GM12878 (cell line): ENCODE measurements at regions not wholly inside any gene's neighbourhood (a gene's known extent, or its start where the extent isn't known, plus 50 kb on each side); places are given as distances from the start of the nearest gene placed in this dataset.

Experiments
- ATAC-seq: fragments of 200-7000 bp; cut with Tn5 transposase; 3 replicates; pipeline ENCODE4 v1.9.1; 2020; ENCODE audit warnings: mild to moderate bottlenecking, moderate library complexity
- BruUV-seq: library from RNA; stranded (reverse); fragments of 400-500 nt; replicated peaks from 2 replicates; lab custom pipeline; 2021; lab: Mats Ljungman, UMichigan
- CTCF ChIA-PET: fragments of 300-600 bp; sonication (Branson Sonifier 250); formaldehyde crosslinking; extraction: SDS; loops from one replicate; lab custom pipeline; 2021; ENCODE audit warnings: inconsistent platforms; lab: Yijun Ruan, JAX
- POLR2A ChIA-PET: fragments of 350-600 bp; formaldehyde crosslinking; extraction: SDS; loops from one replicate; lab custom pipeline; 2021; ENCODE audit warnings: inconsistent platforms; lab: Charles Lee
- RAD21 ChIA-PET: fragments of 300-600 bp; sonication (Branson Sonifier 250); formaldehyde crosslinking; loops from one replicate; lab custom pipeline; 2023; ENCODE audit warnings: antibody characterized with exemption; ENCODE audit not compliant: unreplicated experiment; lab: Charles Lee
- SMC1A ChIA-PET: fragments of 300-600 bp; sonication (Branson Sonifier 250); formaldehyde crosslinking; loops from one replicate; lab custom pipeline; 2023; ENCODE audit not compliant: unreplicated experiment, uncharacterized antibody; lab: Charles Lee
- DNase-seq: peaks from one replicate; pipeline ENCODE4 v3.0.0-alpha.2; 2011; ENCODE audit warnings: low read depth, low spot score
- FAIRE-seq: peaks from 3 replicates; lab custom pipeline; 2011; peaks lifted over from hg19 to GRCh38; lab: Jason Lieb, UNC
- H2AFZ ChIP-seq: 2 replicates; pipeline ENCODE4 v1.6.0; 2011; ENCODE audit warnings: low read depth, low read length, control low read depth; ENCODE audit not compliant: control insufficient read depth
- H3K27ac ChIP-seq: 2 replicates; pipeline ENCODE4 v1.5.1; 2011; ENCODE audit warnings: control low read depth; ENCODE audit not compliant: control insufficient read depth, insufficient read depth
- H3K27me3 ChIP-seq, 2 experiments: replicated peaks in 1 of 2; 2 replicates each; pipeline versions ENCODE4 v1.6.0 to v1.6.1; 2011; ENCODE audit warnings: low read length in 1 of 2; ENCODE audit not compliant: control insufficient read depth in 2 of 2, insufficient read depth in 2 of 2
- H3K36me3 ChIP-seq, 2 experiments: 2 replicates each; pipeline ENCODE4 v1.5.1; 2011; ENCODE audit warnings: low read length in 1 of 2; ENCODE audit not compliant: control insufficient read depth in 2 of 2, insufficient read depth in 2 of 2
- H3K4me1 ChIP-seq: 2 replicates; pipeline ENCODE4 v1.6.1; 2011; ENCODE audit warnings: mild to moderate bottlenecking, low read length, moderate library complexity, mixed read lengths; ENCODE audit not compliant: control insufficient read depth, insufficient read depth
- H3K4me2 ChIP-seq: 2 replicates; pipeline ENCODE4 v1.6.0; 2011; ENCODE audit warnings: control low read depth; ENCODE audit not compliant: control insufficient read depth, insufficient read depth
- H3K4me3 ChIP-seq: fragments of 200-600 bp; sonication (generic); 2 replicates; pipeline ENCODE4 v1.5.1; 2016
- H3K79me2 ChIP-seq: 2 replicates; pipeline ENCODE4 v1.6.0; 2011; ENCODE audit warnings: low read length; ENCODE audit not compliant: control insufficient read depth, insufficient read depth
- H3K9ac ChIP-seq: 2 replicates; pipeline ENCODE4 v1.8.0; 2011; ENCODE audit warnings: low read length, control low read depth, mixed read lengths; ENCODE audit not compliant: control insufficient read depth, insufficient read depth
- H3K9me3 ChIP-seq: replicated peaks from 3 replicates; pipeline ENCODE4 v1.5.1; 2011; ENCODE audit warnings: mild to moderate bottlenecking, low read length; ENCODE audit not compliant: control insufficient read depth, insufficient read depth
- H4K20me1 ChIP-seq: 2 replicates; pipeline ENCODE4 v1.6.0; 2011; ENCODE audit not compliant: control insufficient read depth, insufficient read depth
- CHD2 ChIP-seq: IDR thresholded peaks from 2 replicates; pipeline ENCODE4 v1.6.1; 2011; ENCODE audit warnings: low read depth, low read length, improper control_type of control experiment, borderline replicate concordance
- HDAC2 ChIP-seq: fragments of 200-600 bp; sonication (generic); IDR thresholded peaks from 2 replicates; pipeline ENCODE4 v1.6.1; 2017
- JUND ChIP-seq: IDR thresholded peaks from 2 replicates; pipeline ENCODE4 v1.6.1; 2012; ENCODE audit warnings: low read depth, mild to moderate bottlenecking, low read length, improper control_type of control experiment, moderate library complexity
- PML ChIP-seq: IDR thresholded peaks from 2 replicates; pipeline ENCODE4 v1.6.1; 2012; ENCODE audit warnings: low read length, inconsistent platforms
- RBBP5 ChIP-seq: fragments of 200-600 bp; sonication (generic); conservative IDR thresholded peaks from 2 replicates; pipeline ENCODE4 v1.6.1; 2016
- SIN3A ChIP-seq: IDR thresholded peaks from 2 replicates; pipeline ENCODE4 v1.6.1; 2012; ENCODE audit warnings: low read depth, low read length, improper control_type of control experiment
- SREBF2 ChIP-seq: IDR thresholded peaks from 2 replicates; pipeline ENCODE4 v1.6.1; 2012; ENCODE audit warnings: mild to moderate bottlenecking, low read length
- TCF3 ChIP-seq: IDR thresholded peaks from 2 replicates; pipeline ENCODE4 v1.6.1; 2012; ENCODE audit warnings: low read depth, mild to moderate bottlenecking, low read length, borderline replicate concordance; ENCODE audit not compliant: insufficient read depth
- WGBS: methylation state at CpG from one replicate; pipeline ENCODE4 v1.1.6; 2016; ENCODE audit warnings: low lambda C conversion rate; ENCODE audit not compliant: insufficient replicate concordance, insufficient coverage; ENCODE audit errors: missing lambda C conversion rate; 5-methylcytosine and 5-hydroxymethylcytosine counted together
- in situ Hi-C: fragments of 300-500 bp; cut with MboI; formaldehyde crosslinking; loops from 9 replicates; pipeline ENCODE4 v1.14.3; 2018; ENCODE audit warnings: mixed read lengths
- intact Hi-C: fragments of 100-400 bp; cut with micrococcal nuclease; formaldehyde crosslinking; loops from one replicate; pipeline ENCODE4 v1.14.2; 2022; ENCODE audit not compliant: unreplicated experiment
- TF ChIP-seq, protein P1 (sequence below): fragments of 450-650 bp; formaldehyde crosslinking; IDR thresholded peaks from 2 replicates; pipeline ENCODE4 v1.4.0; 2022; ENCODE audit warnings: mild to moderate bottlenecking, moderate library complexity

DNA sequence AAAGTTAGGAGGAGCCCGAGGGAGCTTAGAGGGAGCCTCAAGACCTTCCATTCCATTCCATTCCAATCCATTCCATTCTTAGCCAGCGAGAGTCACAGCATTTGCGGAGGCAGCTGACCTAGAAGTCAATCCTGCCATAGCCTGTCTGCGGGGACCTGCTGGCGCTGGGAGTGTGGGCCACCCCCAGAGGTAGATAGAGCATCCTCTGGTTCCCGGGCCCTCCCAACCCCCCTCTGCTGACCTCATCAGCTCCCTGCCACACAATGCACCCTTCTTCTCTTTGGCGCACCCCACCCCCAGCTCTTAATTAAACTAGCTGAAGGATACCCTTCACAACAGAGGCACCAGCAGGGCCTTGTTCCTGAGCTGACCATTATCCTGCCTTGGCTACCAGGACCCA lies 152.5 kb upstream of the ZMIZ1 start:
- no peak overlapping the region for H3K27ac ChIP-seq
- ChIA-PET CTCF (no interaction called here), RAD21 (no interaction called here), SMC1A (no interaction called here), POLR2A (no interaction called here)
- no peak overlapping the region for H2AFZ ChIP-seq
- no peaks in the 10 kb centered on the region for H4K20me1 ChIP-seq
- no peak overlapping the region for H3K9ac ChIP-seq
- ATAC-seq: no peak
- no peaks in the 10 kb centered on the region for H3K9me3 ChIP-seq
- peaks cover 0 to 3% of the 10 kb centered on the region in 2 experiments; a peak in 3 of 4 replicates for H3K27me3 ChIP-seq
- intact Hi-C loops (no loop called here), in situ Hi-C loops (no loop called here)
- H3K4me1 ChIP-seq: peaks cover 6% of the 10 kb centered on the region
- WGBS: 36% methylated on average over 7 of the region's 7 CpGs
- no TSS peak for BruUV-seq
- TF ChIP-seq RBBP5 (no peak), HDAC2 (no peak), PML (no peak), SIN3A (no peak), CHD2 (no peak), JUND (no peak), TCF3 (no peak), SREBF2 (no peak)
- TF ChIP-seq, protein P1, sequence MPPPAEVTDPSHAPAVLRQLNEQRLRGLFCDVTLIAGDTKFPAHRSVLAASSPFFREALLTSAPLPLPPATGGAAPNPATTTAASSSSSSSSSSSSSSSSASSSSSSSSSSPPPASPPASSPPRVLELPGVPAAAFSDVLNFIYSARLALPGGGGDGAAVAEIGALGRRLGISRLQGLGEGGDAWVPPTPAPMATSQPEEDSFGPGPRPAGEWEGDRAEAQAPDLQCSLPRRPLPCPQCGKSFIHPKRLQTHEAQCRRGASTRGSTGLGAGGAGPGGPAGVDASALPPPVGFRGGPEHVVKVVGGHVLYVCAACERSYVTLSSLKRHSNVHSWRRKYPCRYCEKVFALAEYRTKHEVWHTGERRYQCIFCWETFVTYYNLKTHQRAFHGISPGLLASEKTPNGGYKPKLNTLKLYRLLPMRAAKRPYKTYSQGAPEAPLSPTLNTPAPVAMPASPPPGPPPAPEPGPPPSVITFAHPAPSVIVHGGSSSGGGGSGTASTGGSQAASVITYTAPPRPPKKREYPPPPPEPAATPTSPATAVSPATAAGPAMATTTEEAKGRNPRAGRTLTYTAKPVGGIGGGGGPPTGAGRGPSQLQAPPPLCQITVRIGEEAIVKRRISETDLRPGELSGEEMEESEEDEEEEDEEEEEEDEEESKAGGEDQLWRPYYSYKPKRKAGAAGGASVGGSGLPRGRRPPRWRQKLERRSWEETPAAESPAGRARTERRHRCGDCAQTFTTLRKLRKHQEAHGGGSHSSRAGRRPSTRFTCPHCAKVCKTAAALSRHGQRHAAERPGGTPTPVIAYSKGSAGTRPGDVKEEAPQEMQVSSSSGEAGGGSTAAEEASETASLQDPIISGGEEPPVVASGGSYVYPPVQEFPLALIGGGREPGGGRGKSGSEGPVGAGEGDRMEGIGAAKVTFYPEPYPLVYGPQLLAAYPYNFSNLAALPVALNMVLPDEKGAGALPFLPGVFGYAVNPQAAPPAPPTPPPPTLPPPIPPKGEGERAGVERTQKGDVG (CRISPR knock-in tag): no peak
- H3K4me2 ChIP-seq: no peak overlapping the region
- no peak for FAIRE-seq
- H3K4me3 ChIP-seq: no peak overlapping the region
- H3K79me2 ChIP-seq: no peaks in the 10 kb centered on the region
- no peak for DNase-seq
- H3K36me3 ChIP-seq: no peaks in the 10 kb centered on the region
